ENCODE measurements at regions not wholly inside any gene's neighbourhood (a gene's known extent, or its start where the extent isn't known, plus 50 kb on each side); places are given as distances from the start of the nearest gene placed in this dataset.

DNA sequence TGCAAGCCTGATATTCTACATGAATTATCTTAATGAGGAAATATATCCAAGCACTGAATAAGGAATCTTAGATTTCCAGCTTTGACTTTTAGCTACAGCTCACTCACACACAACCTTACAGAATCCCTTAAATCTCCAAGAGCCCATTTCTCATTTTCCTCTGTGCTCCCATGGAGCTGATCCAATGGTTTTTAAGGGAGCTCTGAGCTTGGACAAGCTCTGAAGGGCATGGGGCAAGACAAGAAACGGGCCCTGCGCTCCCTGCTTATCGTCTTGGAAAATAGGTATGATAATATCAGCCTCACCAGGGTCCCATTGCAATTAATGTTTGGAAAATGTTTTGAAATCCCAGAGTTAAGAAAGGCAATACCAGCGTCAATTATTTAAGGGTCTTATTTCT lies 1021.7 kb downstream of the NR2F1-AS1 start:
- no peak for DNase-seq
- WGBS, 2 donors: 80 to 87% methylated on average over 4 of the region's 4 CpGs
- H3K27ac ChIP-seq: no peak overlapping the region
- no peak overlapping the region for H3K4me3 ChIP-seq
- ATAC-seq: no peak
- TF ChIP-seq, protein P1, sequence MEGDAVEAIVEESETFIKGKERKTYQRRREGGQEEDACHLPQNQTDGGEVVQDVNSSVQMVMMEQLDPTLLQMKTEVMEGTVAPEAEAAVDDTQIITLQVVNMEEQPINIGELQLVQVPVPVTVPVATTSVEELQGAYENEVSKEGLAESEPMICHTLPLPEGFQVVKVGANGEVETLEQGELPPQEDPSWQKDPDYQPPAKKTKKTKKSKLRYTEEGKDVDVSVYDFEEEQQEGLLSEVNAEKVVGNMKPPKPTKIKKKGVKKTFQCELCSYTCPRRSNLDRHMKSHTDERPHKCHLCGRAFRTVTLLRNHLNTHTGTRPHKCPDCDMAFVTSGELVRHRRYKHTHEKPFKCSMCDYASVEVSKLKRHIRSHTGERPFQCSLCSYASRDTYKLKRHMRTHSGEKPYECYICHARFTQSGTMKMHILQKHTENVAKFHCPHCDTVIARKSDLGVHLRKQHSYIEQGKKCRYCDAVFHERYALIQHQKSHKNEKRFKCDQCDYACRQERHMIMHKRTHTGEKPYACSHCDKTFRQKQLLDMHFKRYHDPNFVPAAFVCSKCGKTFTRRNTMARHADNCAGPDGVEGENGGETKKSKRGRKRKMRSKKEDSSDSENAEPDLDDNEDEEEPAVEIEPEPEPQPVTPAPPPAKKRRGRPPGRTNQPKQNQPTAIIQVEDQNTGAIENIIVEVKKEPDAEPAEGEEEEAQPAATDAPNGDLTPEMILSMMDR (IDR thresholded peaks at IDR 0.05): no peak
- no peaks in the 10 kb centered on the region for H3K27me3 ChIP-seq
- H3K9me3 ChIP-seq: no peaks in the 10 kb centered on the region
- no peaks in the 10 kb centered on the region for H3K4me1 ChIP-seq
- intact Hi-C loops (cut with DNase I): no loop called here
- no peaks in the 10 kb centered on the region for H3K36me3 ChIP-seq

DNA sequence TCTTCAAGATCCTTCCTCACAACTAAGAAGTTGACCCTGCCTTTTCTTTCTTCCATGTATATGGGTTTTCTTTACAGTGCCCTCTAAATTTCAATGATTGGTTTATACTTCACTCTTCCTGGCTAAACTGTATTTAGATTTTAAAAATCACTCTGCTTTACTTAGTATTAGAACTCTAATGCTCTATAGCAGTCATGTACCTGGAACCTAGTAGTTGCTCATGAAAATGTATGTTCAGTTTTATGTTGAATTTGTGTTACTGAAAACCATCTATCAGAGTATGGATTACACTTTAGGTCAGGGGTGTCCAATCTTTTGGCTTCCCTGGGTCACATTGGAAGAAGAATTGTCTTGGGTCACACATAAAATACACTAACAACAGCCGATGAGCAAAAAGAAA lies 1024.3 kb downstream of the NR2F1-AS1 start:
- Histone ChIP-seq H3K36me3 (no peaks in the 10 kb centered on the region), H3K4me3 (no peak overlapping the region), H3K27me3 (no peaks in the 10 kb centered on the region), H3K27ac (no peak overlapping the region), H3K4me1 (no peaks in the 10 kb centered on the region), H3K9me3 (no peaks in the 10 kb centered on the region)
- TF ChIP-seq, protein P1 (IDR thresholded peaks at IDR 0.05): no peak
- no peak for ATAC-seq
- 98 to 100% methylated on average over 1 of the region's 1 CpG for WGBS, 2 donors
- DNase-seq: no peak
- intact Hi-C loops (cut with DNase I): no loop called here

DNA sequence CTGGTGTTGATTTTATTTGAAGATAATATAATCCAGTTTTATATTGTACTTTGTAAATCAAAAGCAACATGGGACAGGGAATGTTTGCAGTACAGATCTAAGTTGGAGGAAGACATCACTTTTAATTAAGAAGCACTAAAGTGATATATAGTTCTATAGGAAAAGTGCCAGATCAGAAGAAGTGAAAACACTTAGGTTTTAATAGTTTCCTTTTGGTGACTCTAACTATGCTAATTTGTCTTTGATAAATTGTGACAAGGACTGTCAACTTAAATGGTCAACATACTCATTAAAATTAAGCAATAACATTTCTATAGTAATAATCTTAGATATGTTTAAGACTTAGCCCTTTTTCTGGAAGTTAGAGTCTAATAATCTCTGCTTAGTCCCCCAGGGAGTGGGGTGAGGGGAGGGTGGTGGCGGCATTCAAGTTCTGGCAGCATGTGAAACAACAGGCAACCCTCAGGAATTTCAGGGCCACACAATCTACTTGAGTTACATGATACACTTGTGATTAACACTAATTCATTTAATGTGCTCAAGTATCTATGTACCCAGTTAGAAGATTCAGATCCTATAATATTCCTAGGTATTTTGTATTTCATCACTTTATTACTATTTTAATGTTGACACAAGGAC lies 1026.5 kb downstream of the NR2F1-AS1 start:
- Histone ChIP-seq H3K36me3 (no peaks in the 10 kb centered on the region), H3K9me3 (no peaks in the 10 kb centered on the region), H3K27me3 (no peaks in the 10 kb centered on the region), H3K4me1 (no peaks in the 10 kb centered on the region), H3K4me3 (no peak overlapping the region), H3K27ac (no peak overlapping the region)
- TF ChIP-seq, protein P1 (IDR thresholded peaks at IDR 0.05): no peak
- ATAC-seq: no peak
- intact Hi-C loops (cut with DNase I): no loop called here
- DNase-seq: no peak
- 71 to 76% methylated on average over 1 of the region's 1 CpG for WGBS, 2 donors

DNA sequence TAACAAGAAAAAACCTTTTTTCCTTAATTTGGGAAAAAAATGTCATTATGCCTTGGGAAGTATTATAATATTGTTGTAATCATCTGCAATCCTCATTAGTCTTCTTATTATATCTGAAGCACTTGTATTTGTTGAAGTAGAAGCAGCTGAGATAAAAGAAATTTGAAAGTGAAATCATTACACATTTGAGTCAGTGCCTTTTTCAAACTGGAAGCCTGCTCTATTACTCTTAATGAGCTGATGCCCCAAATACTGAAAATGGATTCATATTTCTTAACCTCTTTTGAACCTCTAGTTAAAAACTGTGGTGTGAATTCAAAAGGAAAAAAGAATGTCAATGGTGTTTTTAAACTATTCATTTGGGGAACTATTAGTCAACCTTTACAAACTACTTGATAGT lies 1027.7 kb downstream of the NR2F1-AS1 start:
- ATAC-seq (no peak), DNase-seq (no peak)
- H3K4me3 ChIP-seq: no peak overlapping the region
- TF ChIP-seq, protein P1 (IDR thresholded peaks at IDR 0.05): no peak
- no peaks in the 10 kb centered on the region for H3K27me3 ChIP-seq
- no peak overlapping the region for H3K27ac ChIP-seq
- no peaks in the 10 kb centered on the region for H3K4me1 ChIP-seq
- no peaks in the 10 kb centered on the region for H3K36me3 ChIP-seq
- no peaks in the 10 kb centered on the region for H3K9me3 ChIP-seq
- intact Hi-C loops (cut with DNase I): no loop called here

All from heart right ventricle (tissue), 16 donors.